ENCODE measurements at regions not wholly inside any gene's neighbourhood (a gene's known extent, or its start where the extent isn't known, plus 50 kb on each side); places are given as distances from the start of the nearest gene placed in this dataset.

- TF ChIP-seq CTCF (IDR thresholded peaks at IDR 0.05; ENCODE audit: low read depth, low read length), result no peak
- TF ChIP-seq EZH2phosphoT487 (IDR thresholded peaks at IDR 0.05; ENCODE audit: low read depth), result no peak
Measured at GRCh38 chr13:104314926-104315535, 1248.8 kb upstream of the SLC10A2 start.

Measured in OCI-LY3 (cell line).